ENCODE measurements at regions not wholly inside any gene's neighbourhood (a gene's known extent, or its start where the extent isn't known, plus 50 kb on each side); places are given as distances from the start of the nearest gene placed in this dataset.

- TF ChIP-seq CTCF (IDR thresholded peaks at IDR 0.05) (no peak), POLR2AphosphoS5 (IDR thresholded peaks at IDR 0.05) (no peak)
Observed at GRCh38 chr2:207241198-207241597, 75.5 kb upstream of the KLF7 start.

Data from breast epithelium (tissue), 3 donors.